H9 (cell line): ENCODE measurements at regions not wholly inside any gene's neighbourhood (a gene's known extent, or its start where the extent isn't known, plus 50 kb on each side); places are given as distances from the start of the nearest gene placed in this dataset.

Source experiments
- DNase-seq: peaks from one replicate; pipeline ENCODE4 v3.0.0-alpha.2; 2017
- H2AFZ ChIP-seq: one replicate; pipeline ENCODE4 v1.6.1; 2013; ENCODE audit warnings: mild to moderate bottlenecking, low read length, control low read depth, moderate library complexity
- H2AK5ac ChIP-seq: 2 replicates; pipeline ENCODE4 v1.6.1; 2013; ENCODE audit warnings: low read length, control low read depth, mixed read lengths; ENCODE audit not compliant: insufficient read length
- H2BK120ac ChIP-seq: one replicate; pipeline ENCODE4 v1.6.1; 2013; ENCODE audit warnings: low read depth, mild to moderate bottlenecking, low read length, control low read depth, inconsistent platforms; ENCODE audit not compliant: poor library complexity, severe bottlenecking
- H2BK12ac ChIP-seq: 2 replicates; pipeline ENCODE4 v1.6.1; 2013; ENCODE audit warnings: low read length, control low read depth, mixed read lengths, low read depth; ENCODE audit not compliant: insufficient read length
- H2BK15ac ChIP-seq: 2 replicates; pipeline ENCODE4 v1.6.1; 2013; ENCODE audit warnings: low read depth, low read length, control low read depth
- H2BK20ac ChIP-seq: one replicate; pipeline ENCODE4 v1.6.1; 2013; ENCODE audit warnings: low read depth, mild to moderate bottlenecking, low read length, control low read depth, inconsistent platforms; ENCODE audit not compliant: poor library complexity, severe bottlenecking
- H2BK5ac ChIP-seq: 2 replicates; pipeline ENCODE4 v1.6.1; 2013; ENCODE audit warnings: low read length, control low read depth, mixed read lengths; ENCODE audit not compliant: insufficient read length
- H3K14ac ChIP-seq: 2 replicates; pipeline ENCODE4 v1.6.1; 2013; ENCODE audit warnings: low read length, control low read depth; ENCODE audit not compliant: insufficient read depth
- H3K18ac ChIP-seq: 2 replicates; pipeline ENCODE4 v1.6.1; 2013; ENCODE audit warnings: low read depth, mild to moderate bottlenecking, mixed read lengths, low read length, control low read depth; ENCODE audit not compliant: insufficient read length
- H3K23ac ChIP-seq: 2 replicates; pipeline ENCODE4 v1.6.1; 2013; ENCODE audit warnings: low read length, control low read depth, mixed read lengths, low read depth; ENCODE audit not compliant: insufficient read length
- H3K23me2 ChIP-seq: 2 replicates; pipeline ENCODE4 v1.6.1; 2013; ENCODE audit warnings: low read depth, mild to moderate bottlenecking, mixed read lengths, low read length, control low read depth; ENCODE audit not compliant: insufficient read length, poor library complexity, severe bottlenecking
- H3K27ac ChIP-seq: 2 replicates; pipeline ENCODE4 v1.5.1; 2013; ENCODE audit warnings: low read length, control low read depth, mixed read lengths, low read depth; ENCODE audit not compliant: insufficient read length
- H3K27me3 ChIP-seq: 2 replicates; pipeline ENCODE4 v1.6.1; 2013; ENCODE audit warnings: low read length, control low read depth, inconsistent platforms; ENCODE audit not compliant: insufficient read depth
- H3K4ac ChIP-seq: 2 replicates; pipeline ENCODE4 v1.6.1; 2013; ENCODE audit warnings: low read depth, mild to moderate bottlenecking, control low read depth, inconsistent platforms, low read length, moderate library complexity
- H3K4me1 ChIP-seq: 2 replicates; pipeline ENCODE4 v1.6.1; 2013; ENCODE audit warnings: low read length, control low read depth, inconsistent platforms; ENCODE audit not compliant: insufficient read depth
- H3K4me2 ChIP-seq: 2 replicates; pipeline ENCODE4 v1.6.1; 2013; ENCODE audit warnings: low read length, control low read depth, mixed read lengths; ENCODE audit not compliant: insufficient read length, insufficient read depth
- H3K56ac ChIP-seq: 2 replicates; pipeline ENCODE4 v1.6.1; 2013; ENCODE audit warnings: low read depth, mild to moderate bottlenecking, mixed read lengths, low read length, control low read depth; ENCODE audit not compliant: insufficient read length
- H3K79me1 ChIP-seq: 2 replicates; pipeline ENCODE4 v1.6.1; 2013; ENCODE audit warnings: low read depth, mild to moderate bottlenecking, moderate library complexity, low read length, control low read depth, inconsistent platforms; ENCODE audit not compliant: insufficient read depth, poor library complexity, severe bottlenecking
- H3K79me2 ChIP-seq: 2 replicates; pipeline ENCODE4 v1.6.1; 2013; ENCODE audit warnings: low read length, control low read depth, inconsistent platforms; ENCODE audit not compliant: insufficient read depth
- H3K9ac ChIP-seq: 2 replicates; pipeline ENCODE4 v1.6.1; 2013; ENCODE audit warnings: low read length, control low read depth, mixed read lengths; ENCODE audit not compliant: insufficient read length; ENCODE audit errors: extremely low read depth
- H3K9me3 ChIP-seq: one replicate; pipeline ENCODE4 v1.6.1; 2013; ENCODE audit warnings: low read depth, low read length, inconsistent platforms; ENCODE audit not compliant: control insufficient read depth
- H3T11ph ChIP-seq: one replicate; pipeline ENCODE4 v1.6.1; 2013; ENCODE audit warnings: mild to moderate bottlenecking, low read length, control low read depth, inconsistent platforms
- H4K20me1 ChIP-seq: one replicate; pipeline ENCODE4 v1.6.1; 2013; ENCODE audit not compliant: control insufficient read depth, insufficient read length, insufficient read depth
- H4K5ac ChIP-seq: 2 replicates; pipeline ENCODE4 v1.6.1; 2013; ENCODE audit warnings: low read depth, mild to moderate bottlenecking, mixed read lengths, low read length, control low read depth; ENCODE audit not compliant: insufficient read length
- H4K8ac ChIP-seq: replicated peaks from 2 replicates; pipeline ENCODE4 v1.6.1; 2013; ENCODE audit warnings: low read length, control low read depth, mixed read lengths, low read depth; ENCODE audit not compliant: insufficient read length
- H4K91ac ChIP-seq: 2 replicates; pipeline ENCODE4 v1.6.1; 2013; ENCODE audit warnings: low read depth, mild to moderate bottlenecking, moderate library complexity, mixed read lengths, low read length, control low read depth; ENCODE audit not compliant: insufficient read length
- H3K27ac Mint-ChIP-seq, 3 experiments: 2 replicates in 2 of 3; 3 replicates in 1 of 3; pipeline ENCODE4 v1.8.0; 2020 to 2021; ENCODE audit warnings: mixed read lengths in 3 of 3, mild to moderate bottlenecking in 1 of 3, moderate library complexity in 1 of 3
- H3K27me3 Mint-ChIP-seq: 2 replicates; pipeline ENCODE4 v1.8.0; 2021; ENCODE audit warnings: low read depth, mild to moderate bottlenecking, moderate library complexity, mixed read lengths
- H3K36me3 Mint-ChIP-seq, 3 experiments: 2 replicates in 2 of 3; 3 replicates in 1 of 3; pipeline ENCODE4 v1.8.0; 2020 to 2021; ENCODE audit warnings: low read depth in 3 of 3, mixed read lengths in 3 of 3; ENCODE audit not compliant: insufficient read depth in 1 of 3
- H3K4me1 Mint-ChIP-seq, 2 experiments: 2 replicates each; pipeline ENCODE4 v1.8.0; 2020; ENCODE audit warnings: mixed read lengths in 2 of 2
- H3K4me3 Mint-ChIP-seq, 2 experiments: 2 replicates in 1 of 2; 3 replicates in 1 of 2; pipeline ENCODE4 v1.8.0; 2020 to 2021; ENCODE audit warnings: mild to moderate bottlenecking in 2 of 2, mixed read lengths in 2 of 2, moderate library complexity in 1 of 2
- H3K9me3 Mint-ChIP-seq, 2 experiments: 2 replicates in 1 of 2; 3 replicates in 1 of 2; pipeline ENCODE4 v1.8.0; 2020; ENCODE audit warnings: mild to moderate bottlenecking in 2 of 2, mixed read lengths in 2 of 2, moderate library complexity in 1 of 2
- WGBS: extraction: QIAGEN DNeasy Blood & Tissue Kit; methylation state at CpG from one replicate; pipeline ENCODE4 v1.1.7; 2013; ENCODE audit warnings: missing lambda C conversion rate, low lambda C conversion rate, mixed read lengths; ENCODE audit not compliant: insufficient read length; ENCODE audit errors: extremely low coverage; 5-methylcytosine and 5-hydroxymethylcytosine counted together
- TF ChIP-seq, protein P1 (sequence below): fragments of 200-600 bp; sonication (generic); conservative IDR thresholded peaks from 3 replicates; pipeline ENCODE4 v1.8.0; 2021; ENCODE audit warnings: antibody characterized with exemption, mild to moderate bottlenecking

DNA sequence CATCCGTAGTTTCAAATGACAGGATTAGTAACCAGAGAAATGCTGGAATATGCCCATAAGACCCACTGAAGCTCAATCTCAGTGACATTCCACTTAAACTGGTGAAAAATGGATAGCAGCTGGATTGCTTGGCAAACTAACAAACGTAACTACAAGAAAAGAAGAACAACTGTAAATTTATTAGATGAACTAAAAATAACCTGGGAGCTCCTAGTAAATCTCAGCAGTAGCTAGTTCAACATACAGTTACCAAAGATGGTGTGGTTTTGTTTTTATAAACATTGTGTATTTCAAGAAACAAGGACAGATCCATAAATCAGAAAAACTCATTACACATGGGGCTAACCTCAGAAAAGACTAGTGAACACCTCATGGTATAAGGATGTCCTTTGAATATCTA, 531.9 kb downstream of the XIRP2 start:
- H3K4me1 ChIP-seq: peaks cover 3% of the 10 kb centered on the region; the same call in 1 of the 2 replicates
- no peak overlapping the region for H3K4me2 ChIP-seq
- no peak overlapping the region for H3K56ac ChIP-seq
- no peak for DNase-seq
- H4K20me1 ChIP-seq: no peaks in the 10 kb centered on the region
- H4K5ac ChIP-seq: no peak overlapping the region
- no CpG with 5 or more reads among the region's 2 CpGs for WGBS
- no peak overlapping the region for H3K4ac ChIP-seq
- no peak overlapping the region for H3K23ac ChIP-seq
- Mint-ChIP-seq H3K4me3 (no peak overlapping the region), H3K27me3 (no peaks in the 10 kb centered on the region), H3K4me1 (peaks cover 24 to 29% of the 10 kb centered on the region in 2 experiments), H3K27ac (no peak overlapping the region), H3K36me3 (peaks cover 15 to 18% (median 18%) of the 10 kb centered on the region in 3 experiments), H3K9me3 (peaks cover 11 to 16% of the 10 kb centered on the region in 2 experiments)
- H3T11ph ChIP-seq: no peak overlapping the region
- no peaks in the 10 kb centered on the region for H3K27me3 ChIP-seq
- no peak overlapping the region for H2AK5ac ChIP-seq
- H3K27ac ChIP-seq: no peak overlapping the region
- no peak overlapping the region for H3K14ac ChIP-seq
- no peak overlapping the region for H4K8ac ChIP-seq
- peaks cover 8% of the 10 kb centered on the region for H3K9me3 ChIP-seq
- H3K79me2 ChIP-seq: peaks cover 3% of the 10 kb centered on the region; the same call in 1 of the 2 replicates
- TF ChIP-seq, protein P1, sequence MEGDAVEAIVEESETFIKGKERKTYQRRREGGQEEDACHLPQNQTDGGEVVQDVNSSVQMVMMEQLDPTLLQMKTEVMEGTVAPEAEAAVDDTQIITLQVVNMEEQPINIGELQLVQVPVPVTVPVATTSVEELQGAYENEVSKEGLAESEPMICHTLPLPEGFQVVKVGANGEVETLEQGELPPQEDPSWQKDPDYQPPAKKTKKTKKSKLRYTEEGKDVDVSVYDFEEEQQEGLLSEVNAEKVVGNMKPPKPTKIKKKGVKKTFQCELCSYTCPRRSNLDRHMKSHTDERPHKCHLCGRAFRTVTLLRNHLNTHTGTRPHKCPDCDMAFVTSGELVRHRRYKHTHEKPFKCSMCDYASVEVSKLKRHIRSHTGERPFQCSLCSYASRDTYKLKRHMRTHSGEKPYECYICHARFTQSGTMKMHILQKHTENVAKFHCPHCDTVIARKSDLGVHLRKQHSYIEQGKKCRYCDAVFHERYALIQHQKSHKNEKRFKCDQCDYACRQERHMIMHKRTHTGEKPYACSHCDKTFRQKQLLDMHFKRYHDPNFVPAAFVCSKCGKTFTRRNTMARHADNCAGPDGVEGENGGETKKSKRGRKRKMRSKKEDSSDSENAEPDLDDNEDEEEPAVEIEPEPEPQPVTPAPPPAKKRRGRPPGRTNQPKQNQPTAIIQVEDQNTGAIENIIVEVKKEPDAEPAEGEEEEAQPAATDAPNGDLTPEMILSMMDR: no peak
- H2AFZ ChIP-seq: no peak overlapping the region
- no peak overlapping the region for H3K18ac ChIP-seq
- no peak overlapping the region for H4K91ac ChIP-seq
- H3K23me2 ChIP-seq: no peaks in the 10 kb centered on the region
- no peak overlapping the region for H3K9ac ChIP-seq
- H2BK5ac ChIP-seq: no peak overlapping the region
- H2BK15ac ChIP-seq: no peak overlapping the region
- H3K79me1 ChIP-seq: no peaks in the 10 kb centered on the region
- H2BK12ac ChIP-seq: no peak overlapping the region
- H2BK120ac ChIP-seq: no peak overlapping the region
- no peak overlapping the region for H2BK20ac ChIP-seq
